ENCODE measurements at regions not wholly inside any gene's neighbourhood (a gene's known extent, or its start where the extent isn't known, plus 50 kb on each side); places are given as distances from the start of the nearest gene placed in this dataset.
"Not testable (repeated sequence)": the region's sequence is repeated elsewhere in the genome, so short reads cannot be mapped to it uniquely, and the experiment has no call there.

DNA sequence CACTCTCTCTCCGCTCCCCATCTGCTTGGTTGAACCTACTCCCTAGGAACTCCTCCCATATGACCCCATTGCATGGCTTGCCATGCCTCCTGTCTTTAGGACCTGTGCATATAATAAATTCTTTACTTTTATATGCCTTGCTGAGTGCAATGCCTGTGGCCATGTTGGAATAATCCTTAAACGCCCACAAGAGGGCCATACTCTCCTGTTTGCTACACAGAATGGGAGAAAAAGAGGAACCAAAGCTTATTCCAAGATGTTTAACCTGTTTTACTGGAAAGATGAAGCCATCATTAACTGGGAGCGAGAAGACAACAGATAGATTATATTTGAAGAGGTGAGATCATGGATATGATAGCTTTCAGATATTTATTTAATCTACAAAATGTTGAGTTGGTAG, 1097.8 kb downstream of the NAALADL2 start:
- no peak for DNase-seq (ENCODE audit: low spot score)

DNA sequence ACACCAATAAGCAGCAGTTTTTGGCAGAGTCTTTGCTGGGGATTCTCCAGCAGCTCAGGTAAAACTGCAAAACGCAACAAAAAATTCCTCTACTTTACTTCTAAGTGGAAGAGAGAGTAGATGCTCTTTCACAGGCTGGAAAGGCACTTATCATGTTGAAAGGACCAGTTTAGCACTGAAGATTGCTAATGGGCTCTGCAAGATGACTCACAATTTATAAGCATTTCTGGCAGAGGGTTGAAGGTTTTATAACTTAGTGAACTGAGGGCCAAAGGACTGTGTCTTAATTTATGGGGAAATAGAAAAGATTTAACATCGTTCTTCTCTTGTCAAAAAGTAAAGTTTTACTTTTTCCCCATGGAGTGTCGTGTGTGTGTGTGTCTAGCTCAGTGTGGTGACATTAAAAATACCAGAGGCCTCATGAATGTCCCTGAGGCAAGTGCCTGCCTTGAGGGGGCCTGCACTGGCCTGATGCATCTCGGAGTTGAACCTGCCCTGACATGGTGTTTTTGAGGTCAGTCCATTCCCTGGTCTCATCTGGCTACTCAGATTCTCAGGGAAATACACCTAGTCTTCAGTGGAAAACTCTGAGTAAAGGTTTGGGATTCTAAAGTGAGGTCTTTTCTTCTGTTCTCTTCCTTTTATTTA, 1092.0 kb downstream of the NAALADL2 start:
- DNase-seq (ENCODE audit: low spot score) = no peak

- no peak for DNase-seq (ENCODE audit: low spot score)
These were observed 1088.9 kb downstream of the NAALADL2 start for GRCh38 chr3:175948041-175948440.

GRCh38 chr3:175941352-175941751, 1082.2 kb downstream of the NAALADL2 start:
- peak; percentile 10 for DNase-seq (ENCODE audit: low spot score)

DNA sequence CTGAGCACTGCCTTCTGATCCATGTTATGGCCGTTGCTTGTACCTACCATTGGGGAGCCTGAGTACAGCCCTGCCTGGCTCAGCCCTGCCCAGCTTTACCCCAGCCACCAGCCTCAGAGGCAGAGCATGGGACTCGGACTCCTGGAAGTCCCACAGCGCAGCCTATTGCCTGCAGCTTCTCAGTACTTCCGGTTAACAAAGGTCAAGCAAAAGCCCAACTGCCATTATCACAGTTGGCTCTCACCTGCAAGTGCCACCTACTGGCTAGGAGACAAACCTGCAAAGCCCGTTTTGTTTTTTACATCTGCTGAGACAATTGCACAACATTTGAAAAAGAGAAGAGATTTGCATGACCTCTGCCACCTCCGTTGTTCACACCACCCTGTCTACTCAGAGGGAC, 1081.7 kb downstream of the NAALADL2 start:
- no peak for DNase-seq (ENCODE audit: low spot score)

DNA sequence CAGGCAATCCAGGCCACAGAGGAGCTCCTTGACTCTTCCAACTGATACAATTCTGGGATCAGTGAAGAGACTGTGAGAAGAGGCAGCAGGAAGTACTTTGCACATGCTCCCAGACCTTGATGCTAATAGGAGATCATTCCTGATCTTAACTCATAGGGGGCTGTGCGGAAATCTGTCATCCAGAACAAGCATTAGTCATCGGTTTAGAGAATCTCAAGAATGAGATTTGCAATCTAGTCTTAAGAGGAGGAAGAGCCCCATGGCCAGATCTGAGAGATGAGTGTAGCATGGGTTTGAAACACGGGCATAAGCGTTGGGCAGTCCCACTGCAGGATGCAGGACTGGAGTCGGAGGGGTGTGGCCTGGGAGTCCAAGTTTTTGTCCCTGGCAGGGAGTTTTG, 1081.1 kb downstream of the NAALADL2 start:
- DNase-seq (ENCODE audit: low spot score) = no peak

- DNase-seq (ENCODE audit: low spot score) = not testable (repeated sequence)
These were observed 1078.2 kb downstream of the NAALADL2 start for GRCh38 chr3:175937367-175937766.

DNA sequence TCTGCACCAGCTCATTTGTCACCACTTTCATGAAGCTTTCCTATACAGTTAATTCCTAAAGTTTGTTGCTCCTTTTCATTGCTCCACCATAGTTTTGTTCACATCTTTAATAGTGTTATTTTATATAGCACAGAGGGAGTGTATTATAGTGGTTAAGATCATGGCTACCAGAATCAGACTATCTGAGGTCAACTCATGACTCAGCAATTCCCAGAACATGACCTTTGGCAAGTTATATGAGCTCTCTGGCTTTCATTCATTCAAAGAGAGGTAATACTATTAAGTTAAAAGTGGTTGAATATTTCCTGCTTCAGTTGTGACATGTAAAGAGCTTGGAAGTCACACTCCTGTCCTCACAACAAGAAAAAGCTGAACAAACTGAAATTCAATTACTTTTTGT, 1073.5 kb downstream of the NAALADL2 start:
- no peak for DNase-seq (ENCODE audit: low spot score)

DNA sequence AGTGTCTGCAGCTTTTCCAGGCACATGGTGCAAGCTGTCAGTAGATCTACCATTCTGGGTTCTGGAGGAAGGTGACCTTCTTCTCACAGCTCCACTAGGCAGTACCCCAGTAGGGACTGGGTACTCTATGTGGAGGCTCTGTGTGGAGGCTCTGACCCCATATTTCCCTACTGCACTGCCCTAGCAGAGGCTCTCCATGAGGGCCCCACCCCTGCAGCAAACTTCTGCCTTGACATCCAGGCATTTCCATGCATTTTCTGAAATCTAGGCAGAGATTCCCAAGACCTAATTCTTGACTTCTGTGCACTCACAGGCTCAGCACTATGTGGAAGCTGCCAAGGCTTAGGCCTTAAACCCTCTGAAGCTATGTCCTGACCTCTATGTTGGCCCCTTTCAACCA, 1060.0 kb downstream of the NAALADL2 start:
- no peak for DNase-seq (ENCODE audit: low spot score)

DNA sequence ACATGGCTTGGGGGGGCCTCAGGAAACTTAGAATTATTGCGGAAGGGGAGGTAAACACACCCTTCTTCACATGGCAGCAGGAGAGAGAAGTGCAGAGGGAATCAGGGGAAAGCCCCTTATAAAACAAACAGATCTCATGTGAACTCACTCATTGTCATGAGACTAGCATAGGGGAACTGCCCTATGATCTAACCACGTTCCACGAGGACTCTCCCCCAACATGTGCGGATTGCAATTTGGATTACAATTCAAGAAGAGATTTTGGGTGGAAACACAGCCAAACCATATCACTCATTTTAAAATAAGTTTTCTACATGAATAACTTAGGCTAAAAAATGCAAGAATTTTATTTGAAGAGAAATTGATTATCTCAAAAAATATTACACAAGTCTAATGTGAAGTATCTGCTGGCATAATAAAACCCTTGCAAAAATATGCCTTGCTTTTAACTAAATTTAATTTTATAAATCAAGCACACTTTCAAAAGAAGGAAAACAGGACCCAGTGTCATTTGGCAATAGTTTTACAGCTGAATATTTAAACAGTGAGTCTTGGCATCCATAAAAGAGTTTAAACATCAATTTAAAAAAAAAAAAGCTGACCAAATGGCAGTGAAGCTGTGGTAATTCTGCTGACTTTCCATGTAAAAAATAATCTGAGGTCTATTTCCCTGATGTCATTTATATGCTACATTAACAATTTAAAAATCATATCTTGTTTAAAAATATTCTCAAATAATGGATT, 1057.2 kb downstream of the NAALADL2 start:
- no peak for DNase-seq (ENCODE audit: low spot score)

DNA sequence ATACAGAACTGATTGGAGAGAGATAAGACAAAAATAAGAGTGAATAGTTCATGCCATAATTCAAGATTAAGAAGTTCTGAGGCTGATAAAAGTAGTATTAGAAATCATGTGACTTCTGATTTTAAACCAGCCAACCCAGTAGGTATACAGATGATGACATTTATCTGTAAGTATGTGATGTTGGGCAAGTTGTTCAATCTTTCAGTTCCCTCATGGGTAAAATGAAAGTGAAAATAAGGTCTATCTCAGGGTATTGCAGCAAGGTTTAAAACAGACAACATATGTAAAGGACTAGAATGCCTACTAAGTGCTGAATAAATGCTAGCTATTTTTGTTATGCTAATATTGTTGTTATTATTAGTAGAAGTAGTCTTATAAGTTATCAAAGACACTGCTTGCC, 1055.7 kb downstream of the NAALADL2 start:
- DNase-seq (ENCODE audit: low spot score) = no peak

DNA sequence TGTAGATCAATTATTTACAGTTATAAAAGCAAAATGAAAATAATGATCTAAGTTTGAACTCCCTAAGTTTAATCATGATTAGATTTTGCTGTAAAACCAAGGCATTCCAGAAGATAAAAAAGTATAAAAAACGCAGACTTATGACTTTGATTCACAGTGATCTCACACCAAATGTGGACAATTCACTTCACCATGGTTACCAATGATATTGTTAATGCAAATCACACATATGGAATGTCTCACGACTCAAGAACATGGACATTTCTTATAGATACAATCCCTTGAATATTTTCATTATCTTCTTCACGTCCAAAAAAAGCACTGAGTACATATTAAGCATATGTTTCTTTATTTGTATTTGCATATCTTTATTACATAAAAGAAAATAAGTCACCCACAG, 1054.2 kb downstream of the NAALADL2 start:
- no peak for DNase-seq (ENCODE audit: low spot score)

DNA sequence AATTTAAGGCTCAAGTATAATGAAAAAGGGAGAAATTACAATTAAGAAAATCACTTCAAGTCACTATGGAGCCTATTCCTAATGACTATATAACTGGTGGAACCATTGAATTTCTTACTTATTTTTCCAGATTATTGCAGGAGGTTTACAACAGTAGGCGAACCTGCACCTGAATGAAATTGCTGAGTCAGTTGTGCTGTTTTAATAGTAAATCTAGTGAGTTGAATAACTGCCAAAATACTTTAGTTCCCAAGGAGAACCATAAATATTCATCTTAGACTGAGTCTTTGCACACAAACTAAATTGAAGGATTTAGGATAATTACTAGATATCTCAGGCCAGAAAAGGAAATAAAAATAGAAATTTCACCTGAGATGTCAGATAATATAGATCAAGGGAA, 1052.8 kb downstream of the NAALADL2 start:
- no peak for DNase-seq (ENCODE audit: low spot score)

GRCh38 chr3:175902226-175902625, 1043.1 kb downstream of the NAALADL2 start:
- DNase-seq (ENCODE audit: low spot score) = no peak

- DNase-seq (ENCODE audit: low spot score) = no peak
These were observed 1039.1 kb downstream of the NAALADL2 start for GRCh38 chr3:175898194-175898593.

DNA sequence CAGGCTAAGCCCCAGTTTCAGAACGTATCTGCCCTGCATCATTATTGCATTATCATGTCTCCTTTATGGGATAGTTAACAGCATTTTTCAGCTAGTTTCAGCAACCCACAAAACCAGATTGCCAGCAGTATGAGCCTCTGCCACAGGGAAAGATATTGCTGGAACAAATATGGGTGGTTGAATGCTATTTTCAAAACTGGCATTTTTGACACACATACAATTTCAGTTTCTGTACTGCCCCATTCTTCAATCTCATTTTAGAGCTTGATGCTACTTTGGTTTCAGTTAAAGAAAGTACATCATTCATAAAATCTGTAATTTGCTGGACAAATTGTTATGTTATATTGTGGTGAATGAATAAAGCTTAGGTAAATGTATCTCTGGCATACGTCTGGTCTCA, 1037.5 kb downstream of the NAALADL2 start:
- no peak for DNase-seq (ENCODE audit: low spot score)

DNA sequence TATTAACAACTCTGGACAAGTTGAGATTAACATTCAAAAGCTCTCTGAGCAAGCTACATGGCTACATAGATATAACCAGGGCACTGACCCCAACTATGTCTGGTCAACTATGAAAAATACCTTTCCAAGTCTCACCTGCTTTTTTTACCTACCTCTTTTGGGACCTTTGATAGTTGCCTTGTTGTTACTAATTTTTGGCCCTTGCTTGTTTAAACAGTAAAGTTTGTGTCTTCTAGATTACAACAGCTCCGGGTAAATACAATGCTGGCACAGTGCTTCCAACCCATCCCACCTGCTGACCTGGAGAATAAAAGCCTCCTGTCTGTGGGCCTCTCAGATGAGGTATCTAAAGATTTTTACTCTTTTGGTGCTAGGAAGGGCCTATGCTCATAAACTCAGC, 1036.6 kb downstream of the NAALADL2 start:
- DNase-seq (ENCODE audit: low spot score) = no peak

- no peak for DNase-seq (ENCODE audit: low spot score)
These were observed 1034.4 kb downstream of the NAALADL2 start for GRCh38 chr3:175893566-175893965.

- no peak for DNase-seq (ENCODE audit: low spot score)
These were observed 1030.9 kb downstream of the NAALADL2 start for GRCh38 chr3:175890066-175890465.

- DNase-seq (ENCODE audit: low spot score) = no peak
These were observed 1026.2 kb downstream of the NAALADL2 start for GRCh38 chr3:175885231-175885766.

DNA sequence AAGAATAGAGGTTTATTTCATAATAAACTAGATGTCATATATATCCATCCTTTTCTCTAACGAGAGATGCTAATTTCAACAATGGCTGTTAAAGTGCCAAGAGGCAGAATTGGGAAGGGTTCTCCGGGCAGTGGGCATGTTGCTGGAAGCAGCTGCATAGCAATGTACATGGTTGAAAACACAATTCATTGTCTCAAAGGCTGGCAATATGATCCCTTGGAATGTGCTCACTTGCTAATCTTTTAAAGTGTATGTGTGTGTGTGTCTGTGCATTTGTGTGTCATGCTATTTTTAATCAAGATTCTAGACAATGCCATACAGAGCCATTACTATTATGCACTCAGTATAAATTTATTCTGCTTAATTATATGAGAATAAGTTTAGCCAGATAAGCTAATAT, 1020.3 kb downstream of the NAALADL2 start:
- no peak for DNase-seq (ENCODE audit: low spot score)

GRCh38 chr3:175869404-175869803, 1010.3 kb downstream of the NAALADL2 start:
- DNase-seq (ENCODE audit: low spot score) = no peak

GRCh38 chr3:175868626-175869025, 1009.5 kb downstream of the NAALADL2 start:
- DNase-seq (ENCODE audit: low spot score) = no peak

DNA sequence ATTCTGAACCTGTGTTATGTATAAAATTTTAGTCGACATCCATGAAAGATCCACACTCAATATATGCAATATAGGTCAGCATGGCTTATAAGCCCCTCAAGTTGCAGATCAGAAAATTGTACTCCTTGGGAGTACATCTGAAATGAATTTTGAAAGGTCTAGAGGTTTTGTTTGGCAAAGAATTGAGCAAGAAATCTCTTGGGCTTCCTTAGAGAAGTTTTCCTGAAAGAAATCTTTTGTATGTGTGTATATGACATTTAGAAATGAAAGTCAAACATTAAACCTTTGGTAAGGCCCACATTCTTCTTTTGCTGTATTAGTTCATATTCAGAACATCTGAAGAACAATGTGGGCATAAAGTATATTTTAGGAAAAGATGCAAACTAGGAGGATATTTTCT, 1006.6 kb downstream of the NAALADL2 start:
- DNase-seq (ENCODE audit: low spot score) = no peak
